Neural crest cell (in vitro differentiated cells): ENCODE measurements at regions not wholly inside any gene's neighbourhood (a gene's known extent, or its start where the extent isn't known, plus 50 kb on each side); places are given as distances from the start of the nearest gene placed in this dataset.
"Not testable (repeated sequence)": the region's sequence is repeated elsewhere in the genome, so short reads cannot be mapped to it uniquely, and the experiment has no call there.

Source experiments
- DNase-seq: peaks from one replicate; pipeline ENCODE4 v3.0.0; 2021; ENCODE audit warnings: low read depth, mixed read lengths, low spot score
- H3K27ac Mint-ChIP-seq: one replicate; pipeline ENCODE4 v1.8.0; 2021; ENCODE audit warnings: mild to moderate bottlenecking, mixed read lengths; ENCODE audit not compliant: unreplicated experiment
- H3K27me3 Mint-ChIP-seq: 2 replicates; pipeline ENCODE4 v1.8.0; 2021; ENCODE audit warnings: low read depth, mild to moderate bottlenecking, mixed read lengths
- H3K36me3 Mint-ChIP-seq: 2 replicates; pipeline ENCODE4 v1.8.0; 2021; ENCODE audit warnings: low read depth, mild to moderate bottlenecking, mixed read lengths
- H3K4me1 Mint-ChIP-seq: 2 replicates; pipeline ENCODE4 v1.8.0; 2021; ENCODE audit warnings: mixed read lengths
- H3K4me3 Mint-ChIP-seq: one replicate; pipeline ENCODE4 v1.8.0; 2021; ENCODE audit warnings: mild to moderate bottlenecking, mixed read lengths
- H3K9me3 Mint-ChIP-seq: 2 replicates; pipeline ENCODE4 v1.8.0; 2021; ENCODE audit warnings: mixed read lengths
- CTCF ChIP-seq: fragments of 200-600 bp; sonication (generic); conservative IDR thresholded peaks from 2 replicates; pipeline ENCODE4 v1.5.0; 2021; ENCODE audit warnings: antibody characterized with exemption, mild to moderate bottlenecking

DNA sequence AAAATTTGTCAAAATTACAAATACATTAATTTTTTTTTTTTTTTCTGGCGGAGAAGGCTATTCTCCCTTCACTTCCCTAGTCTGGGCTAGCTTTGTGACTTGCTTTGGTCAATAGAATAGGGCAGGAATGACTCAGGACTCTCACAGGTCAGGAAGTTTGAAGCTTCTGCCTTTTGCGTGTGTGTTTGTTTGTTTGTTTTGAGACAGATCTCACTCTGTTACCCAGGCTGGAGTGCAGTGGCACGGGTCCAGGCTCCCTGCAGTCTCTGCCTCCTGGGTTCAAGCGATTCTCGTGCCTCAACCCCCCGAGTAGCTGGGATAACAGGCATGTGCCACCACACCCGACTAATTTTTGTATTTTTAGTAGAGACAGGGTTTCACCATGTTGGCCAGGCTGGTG, 55.9 kb upstream of the USP9X start:
- Mint-ChIP-seq H3K4me1 (peaks cover 20% of the 10 kb centered on the region), H3K27ac (peak overlapping the region; percentile 12), H3K4me3 (no peak overlapping the region), H3K36me3 (no peaks in the 10 kb centered on the region), H3K9me3 (no peaks in the 10 kb centered on the region), H3K27me3 (no peaks in the 10 kb centered on the region)
- no peak for DNase-seq
- TF ChIP-seq CTCF: no peak

GRCh38 chrX:41031256-41031967, 53.8 kb upstream of the USP9X start:
- Mint-ChIP-seq H3K27me3 (no peaks in the 10 kb centered on the region), H3K27ac (no peak overlapping the region), H3K4me3 (no peak overlapping the region), H3K9me3 (no peaks in the 10 kb centered on the region), H3K4me1 (peaks cover 12% of the 10 kb centered on the region), H3K36me3 (no peaks in the 10 kb centered on the region)
- no peak for TF ChIP-seq CTCF
- DNase-seq: no peak

DNA sequence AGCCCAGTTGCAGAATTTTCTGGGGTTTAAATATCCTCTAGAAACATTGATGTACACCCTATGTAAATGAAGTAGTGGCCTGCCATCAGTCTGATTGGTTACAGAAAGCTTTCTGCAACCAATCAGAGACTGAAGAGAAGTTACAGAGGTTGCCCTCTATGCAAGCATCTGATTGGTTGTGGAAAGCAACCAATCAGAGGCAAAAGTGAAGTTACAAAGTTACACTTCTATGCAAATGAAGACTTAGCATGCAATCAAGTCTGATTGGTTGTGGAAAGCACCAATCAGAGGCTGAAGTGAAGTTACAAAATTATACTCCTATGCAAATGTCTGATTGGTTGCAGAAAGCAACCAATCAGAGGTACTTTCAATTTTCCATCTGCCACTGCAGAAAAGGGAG, 51.9 kb upstream of the USP9X start:
- Mint-ChIP-seq H3K4me3 (no peak overlapping the region), H3K27ac (no peak overlapping the region), H3K36me3 (no peaks in the 10 kb centered on the region), H3K9me3 (no peaks in the 10 kb centered on the region), H3K27me3 (no peaks in the 10 kb centered on the region), H3K4me1 (no peaks in the 10 kb centered on the region)
- no peak for TF ChIP-seq CTCF
- DNase-seq: no peak

- H3K27ac Mint-ChIP-seq, H3K9me3 Mint-ChIP-seq, H3K4me3 Mint-ChIP-seq, H3K4me1 Mint-ChIP-seq, DNase-seq, H3K36me3 Mint-ChIP-seq, H3K27me3 Mint-ChIP-seq: not testable (repeated sequence)
Measured at GRCh38 chrX:41034902-41035301, 50.3 kb upstream of the USP9X start.
